Subcutaneous abdominal adipose tissue (tissue), 5 donors: ENCODE measurements at regions not wholly inside any gene's neighbourhood (a gene's known extent, or its start where the extent isn't known, plus 50 kb on each side); places are given as distances from the start of the nearest gene placed in this dataset.
"Not testable (repeated sequence)": the region's sequence is repeated elsewhere in the genome, so short reads cannot be mapped to it uniquely, and the experiment has no call there.

Source experiments
- H3K27ac ChIP-seq: one replicate; pipeline ENCODE4 v1.7.0; 2013; ENCODE audit warnings: low read depth, mild to moderate bottlenecking, inconsistent platforms, low read length, moderate library complexity
- H3K27me3 ChIP-seq, 5 donors: one replicate each; pipeline ENCODE4 v1.7.0; 2013; ENCODE audit warnings: low read length in 5 of 5, inconsistent platforms in 1 of 5; ENCODE audit not compliant: control insufficient read depth in 5 of 5, insufficient read depth in 4 of 5
- H3K36me3 ChIP-seq, 5 donors: one replicate each; pipeline ENCODE4 v1.7.0; 2013; ENCODE audit warnings: low read length in 5 of 5; ENCODE audit not compliant: control insufficient read depth in 5 of 5, insufficient read depth in 5 of 5
- H3K4me1 ChIP-seq, 5 donors: one replicate each; pipeline ENCODE4 v1.7.0; 2013; ENCODE audit warnings: low read length in 5 of 5, mild to moderate bottlenecking in 3 of 5, moderate library complexity in 1 of 5; ENCODE audit not compliant: control insufficient read depth in 5 of 5, insufficient read depth in 5 of 5
- H3K4me3 ChIP-seq, 5 donors: one replicate each; pipeline ENCODE4 v1.7.0; 2013; ENCODE audit warnings: low read length in 5 of 5, low read depth in 1 of 5
- H3K9ac ChIP-seq, 5 donors: one replicate each; pipeline ENCODE4 v1.7.0; 2013; ENCODE audit warnings: low read length in 5 of 5, mild to moderate bottlenecking in 4 of 5, moderate library complexity in 3 of 5
- H3K9me3 ChIP-seq, 5 donors: one replicate each; pipeline ENCODE4 v1.7.0; 2013; ENCODE audit warnings: low read length in 5 of 5; ENCODE audit not compliant: control insufficient read depth in 5 of 5
- donor health status: healthy.
- donor health status: healthy.
- donor health status: healthy.
- donor health status: healthy.
- donor health status: healthy.

- peaks cover 0 to 10% (median 4%) of the 10 kb centered on the region in 5 donors for H3K9me3 ChIP-seq
- no peak overlapping the region for H3K27ac ChIP-seq
- no peak overlapping the region for H3K9ac ChIP-seq
- no peaks in the 10 kb centered on the region for H3K36me3 ChIP-seq
- H3K4me3 ChIP-seq, result no peak overlapping the region
- no peaks in the 10 kb centered on the region for H3K27me3 ChIP-seq
- no peaks in the 10 kb centered on the region for H3K4me1 ChIP-seq
These were observed 1627.7 kb upstream of the CDH9 start for GRCh38 chr5:28666110-28666509.

- H3K27me3 ChIP-seq, result no peaks in the 10 kb centered on the region
- no peak overlapping the region for H3K9ac ChIP-seq
- H3K27ac ChIP-seq, result no peak overlapping the region
- no peaks in the 10 kb centered on the region for H3K9me3 ChIP-seq
- H3K36me3 ChIP-seq, result no peaks in the 10 kb centered on the region
- no peak overlapping the region for H3K4me3 ChIP-seq
- no peaks in the 10 kb centered on the region for H3K4me1 ChIP-seq
These were observed 1609.7 kb upstream of the CDH9 start for GRCh38 chr5:28648108-28648507.

- H3K27me3 ChIP-seq, result no peaks in the 10 kb centered on the region
- H3K9me3 ChIP-seq, result peaks cover 0 to 5% (median 0%) of the 10 kb centered on the region in 5 donors
- no peak overlapping the region for H3K27ac ChIP-seq
- no peak overlapping the region for H3K9ac ChIP-seq
- no peak overlapping the region for H3K4me3 ChIP-seq
- no peaks in the 10 kb centered on the region for H3K36me3 ChIP-seq
- no peaks in the 10 kb centered on the region for H3K4me1 ChIP-seq
These were observed 1594.2 kb upstream of the CDH9 start for GRCh38 chr5:28632607-28633006.

DNA sequence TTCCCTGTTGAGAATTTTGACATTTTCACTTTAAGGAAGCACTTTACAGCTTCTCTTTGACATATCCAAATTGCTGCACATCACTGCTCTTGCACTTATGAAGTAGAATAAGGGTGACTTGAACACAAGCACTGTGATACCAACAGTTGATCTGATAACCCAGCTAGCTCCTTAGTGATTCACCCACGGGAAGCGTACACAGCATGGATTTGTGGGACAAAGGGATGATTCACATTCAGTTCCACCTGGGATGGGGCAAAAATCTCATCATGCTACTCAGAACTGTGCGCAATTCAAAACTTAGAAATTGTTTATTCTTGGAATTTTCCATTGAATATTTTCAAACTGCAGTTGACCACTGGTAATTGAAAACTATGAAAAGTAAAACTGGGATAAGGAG, 1565.5 kb upstream of the CDH9 start:
- H3K27me3 ChIP-seq, result no peaks in the 10 kb centered on the region
- H3K36me3 ChIP-seq, result no peaks in the 10 kb centered on the region
- H3K4me3 ChIP-seq, result no peak overlapping the region
- no peaks in the 10 kb centered on the region for H3K4me1 ChIP-seq
- peaks cover 0 to 4% (median 0%) of the 10 kb centered on the region in 5 donors for H3K9me3 ChIP-seq
- no peak overlapping the region for H3K9ac ChIP-seq
- no peak overlapping the region for H3K27ac ChIP-seq

- H3K9me3 ChIP-seq, result peaks cover 0 to 3% (median 0%) of the 10 kb centered on the region in 5 donors
- no peaks in the 10 kb centered on the region for H3K27me3 ChIP-seq
- no peak overlapping the region for H3K4me3 ChIP-seq
- no peaks in the 10 kb centered on the region for H3K36me3 ChIP-seq
- no peak overlapping the region for H3K9ac ChIP-seq
- H3K27ac ChIP-seq, result no peak overlapping the region
- no peaks in the 10 kb centered on the region for H3K4me1 ChIP-seq
These were observed 1564.0 kb upstream of the CDH9 start for GRCh38 chr5:28602429-28602828.

GRCh38 chr5:28596707-28597106, 1558.3 kb upstream of the CDH9 start:
- H3K27ac ChIP-seq, H3K4me3 ChIP-seq, H3K9me3 ChIP-seq, H3K4me1 ChIP-seq, H3K27me3 ChIP-seq, H3K9ac ChIP-seq, H3K36me3 ChIP-seq: not testable (repeated sequence)

GRCh38 chr5:28580616-28581015, 1542.2 kb upstream of the CDH9 start:
- H3K9ac ChIP-seq, result no peak overlapping the region
- no peak overlapping the region for H3K27ac ChIP-seq
- H3K9me3 ChIP-seq, result peaks cover 0 to 4% (median 0%) of the 10 kb centered on the region in 5 donors
- H3K4me1 ChIP-seq, result no peaks in the 10 kb centered on the region
- no peaks in the 10 kb centered on the region for H3K27me3 ChIP-seq
- no peak overlapping the region for H3K4me3 ChIP-seq
- no peaks in the 10 kb centered on the region for H3K36me3 ChIP-seq

GRCh38 chr5:28576022-28576421, 1537.6 kb upstream of the CDH9 start:
- H3K4me3 ChIP-seq, result no peak overlapping the region
- H3K27ac ChIP-seq, result no peak overlapping the region
- peaks cover 0 to 4% (median 0%) of the 10 kb centered on the region in 5 donors for H3K9me3 ChIP-seq
- H3K27me3 ChIP-seq, result no peaks in the 10 kb centered on the region
- no peaks in the 10 kb centered on the region for H3K4me1 ChIP-seq
- no peak overlapping the region for H3K9ac ChIP-seq
- H3K36me3 ChIP-seq, result no peaks in the 10 kb centered on the region

GRCh38 chr5:28575368-28575767, 1537.0 kb upstream of the CDH9 start:
- Histone ChIP-seq H3K27me3 (no peaks in the 10 kb centered on the region), H3K36me3 (no peaks in the 10 kb centered on the region), H3K9me3 (peaks cover 0 to 4% (median 0%) of the 10 kb centered on the region in 5 donors), H3K4me1 (no peaks in the 10 kb centered on the region), H3K4me3 (no peak overlapping the region), H3K9ac (no peak overlapping the region), H3K27ac (no peak overlapping the region)

DNA sequence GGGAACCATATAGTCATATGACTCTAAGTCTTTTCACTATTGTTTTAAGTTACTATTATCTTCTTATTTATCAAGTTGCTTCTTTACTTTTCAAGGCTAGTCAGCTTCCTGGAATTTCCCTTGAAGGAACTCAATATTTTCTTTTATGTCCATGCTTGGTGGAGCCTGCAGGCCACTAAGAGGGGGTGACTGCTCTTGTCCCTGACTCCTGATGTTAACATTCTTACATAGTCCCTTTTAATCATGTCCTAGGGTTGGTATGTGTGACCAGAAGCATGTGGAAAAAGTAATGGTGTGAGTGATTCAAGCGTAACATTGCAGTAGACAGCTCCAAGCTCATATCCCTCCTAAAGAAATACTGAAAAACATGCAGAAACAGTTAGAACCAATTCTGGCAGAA, 1536.2 kb upstream of the CDH9 start:
- Histone ChIP-seq H3K27ac (no peak overlapping the region), H3K27me3 (no peaks in the 10 kb centered on the region), H3K9me3 (peaks cover 0 to 4% (median 0%) of the 10 kb centered on the region in 5 donors), H3K36me3 (no peaks in the 10 kb centered on the region), H3K4me3 (no peak overlapping the region), H3K4me1 (no peaks in the 10 kb centered on the region), H3K9ac (no peak overlapping the region)

DNA sequence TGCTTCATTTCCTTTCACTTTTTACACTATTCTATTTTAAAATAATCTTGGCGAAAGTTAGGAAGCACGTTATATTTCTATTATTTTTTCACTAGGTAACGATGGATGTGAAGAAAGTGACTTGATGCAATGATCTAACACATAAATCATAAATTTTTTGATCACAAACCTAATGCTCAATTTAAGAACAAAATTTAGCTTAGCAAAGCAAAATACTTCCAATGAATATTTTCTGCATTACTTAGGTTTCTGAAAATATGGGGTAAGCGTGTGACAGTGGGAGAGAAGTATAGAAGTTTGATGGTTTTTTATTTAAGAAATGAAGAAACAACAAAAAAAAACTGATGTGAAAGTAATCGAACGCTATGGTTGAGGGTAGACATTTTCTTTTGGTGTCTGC, 1528.7 kb upstream of the CDH9 start:
- H3K9ac ChIP-seq, result no peak overlapping the region
- no peaks in the 10 kb centered on the region for H3K27me3 ChIP-seq
- no peak overlapping the region for H3K27ac ChIP-seq
- no peak overlapping the region for H3K4me3 ChIP-seq
- H3K4me1 ChIP-seq, result no peaks in the 10 kb centered on the region
- peaks cover 0 to 4% (median 2%) of the 10 kb centered on the region in 5 donors for H3K9me3 ChIP-seq
- no peaks in the 10 kb centered on the region for H3K36me3 ChIP-seq
